Stimulated activated CD8-positive, alpha-beta memory T cell treated with anti-CD3 and anti-CD28 coated beads, Interleukin-12 subunit alpha, Interleukin-12 subunit beta, amount 100 ng/mL, for 24 hours (primary cell): ENCODE measurements at regions not wholly inside any gene's neighbourhood (a gene's known extent, or its start where the extent isn't known, plus 50 kb on each side); places are given as distances from the start of the nearest gene placed in this dataset.

ENCODE experiments used
- DNase-seq: peaks from one replicate; pipeline ENCODE4 v3.0.0-alpha.2; 2020; ENCODE audit errors: extremely low read depth

GRCh38 chrX:45309801-45310200, 109.1 kb upstream of the DIPK2B start:
- DNase-seq = no peak

- no peak for DNase-seq
These were observed 108.4 kb upstream of the DIPK2B start for GRCh38 chrX:45309096-45309495.

GRCh38 chrX:45306794-45307193, 106.1 kb upstream of the DIPK2B start:
- DNase-seq = no peak

- DNase-seq = no peak
These were observed 100.0 kb upstream of the DIPK2B start for GRCh38 chrX:45300638-45301037.

GRCh38 chrX:45295259-45295986, 94.7 kb upstream of the DIPK2B start:
- no peak for DNase-seq

GRCh38 chrX:45274576-45274975, 73.9 kb upstream of the DIPK2B start:
- no peak for DNase-seq

- DNase-seq = no peak
These were observed 66.3 kb upstream of the DIPK2B start for GRCh38 chrX:45267007-45267406.

GRCh38 chrX:45266456-45266855, 65.8 kb upstream of the DIPK2B start:
- no peak for DNase-seq

GRCh38 chrX:45264865-45265264, 64.2 kb upstream of the DIPK2B start:
- no peak for DNase-seq

GRCh38 chrX:45261471-45261870, 60.8 kb upstream of the DIPK2B start:
- DNase-seq = no peak

- no peak for DNase-seq
These were observed 60.3 kb upstream of the DIPK2B start for GRCh38 chrX:45261005-45261404.

GRCh38 chrX:45258731-45259402, 58.2 kb upstream of the DIPK2B start:
- no peak for DNase-seq
